Astrocyte (in vitro differentiated cells and primary cell): ENCODE measurements at regions not wholly inside any gene's neighbourhood (a gene's known extent, or its start where the extent isn't known, plus 50 kb on each side); places are given as distances from the start of the nearest gene placed in this dataset.

Experiments used
- EZH2 ChIP-seq: IDR thresholded peaks from 2 replicates; pipeline ENCODE4 v1.6.1; 2012; ENCODE audit warnings: mild to moderate bottlenecking, low read length, inconsistent platforms; ENCODE audit not compliant: insufficient read depth
- TF ChIP-seq, protein P1 (sequence below): IDR thresholded peaks from 2 replicates; pipeline ENCODE4 v1.5.1; 2011; ENCODE audit warnings: low read depth, mild to moderate bottlenecking, inconsistent platforms, low read length, moderate library complexity; ENCODE audit not compliant: insufficient read depth

DNA sequence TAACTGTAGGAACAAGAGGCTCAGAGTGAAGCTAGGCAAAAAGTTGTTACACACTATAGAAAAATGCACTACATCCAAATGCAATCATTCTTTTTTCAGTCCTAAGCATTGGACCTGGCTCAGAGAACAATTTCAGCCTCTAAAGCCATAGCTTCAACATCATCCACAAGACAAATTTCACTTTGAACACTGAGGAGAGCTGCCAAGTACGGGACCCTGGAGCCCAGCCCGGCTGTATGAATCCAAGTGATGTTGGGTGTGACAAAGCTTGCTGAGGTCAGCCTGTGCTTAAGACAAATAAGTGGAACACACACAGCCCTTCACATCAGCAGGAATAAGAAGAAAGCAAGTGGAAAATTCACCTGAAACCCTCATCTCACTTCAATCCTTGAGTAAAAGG, 233.1 kb upstream of the PFKP start:
- TF ChIP-seq EZH2: no peak
- TF ChIP-seq, protein P1, sequence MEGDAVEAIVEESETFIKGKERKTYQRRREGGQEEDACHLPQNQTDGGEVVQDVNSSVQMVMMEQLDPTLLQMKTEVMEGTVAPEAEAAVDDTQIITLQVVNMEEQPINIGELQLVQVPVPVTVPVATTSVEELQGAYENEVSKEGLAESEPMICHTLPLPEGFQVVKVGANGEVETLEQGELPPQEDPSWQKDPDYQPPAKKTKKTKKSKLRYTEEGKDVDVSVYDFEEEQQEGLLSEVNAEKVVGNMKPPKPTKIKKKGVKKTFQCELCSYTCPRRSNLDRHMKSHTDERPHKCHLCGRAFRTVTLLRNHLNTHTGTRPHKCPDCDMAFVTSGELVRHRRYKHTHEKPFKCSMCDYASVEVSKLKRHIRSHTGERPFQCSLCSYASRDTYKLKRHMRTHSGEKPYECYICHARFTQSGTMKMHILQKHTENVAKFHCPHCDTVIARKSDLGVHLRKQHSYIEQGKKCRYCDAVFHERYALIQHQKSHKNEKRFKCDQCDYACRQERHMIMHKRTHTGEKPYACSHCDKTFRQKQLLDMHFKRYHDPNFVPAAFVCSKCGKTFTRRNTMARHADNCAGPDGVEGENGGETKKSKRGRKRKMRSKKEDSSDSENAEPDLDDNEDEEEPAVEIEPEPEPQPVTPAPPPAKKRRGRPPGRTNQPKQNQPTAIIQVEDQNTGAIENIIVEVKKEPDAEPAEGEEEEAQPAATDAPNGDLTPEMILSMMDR: no peak
